Brain microvascular endothelial cell (primary cell): ENCODE measurements at regions not wholly inside any gene's neighbourhood (a gene's known extent, or its start where the extent isn't known, plus 50 kb on each side); places are given as distances from the start of the nearest gene placed in this dataset.

Source experiments
- DNase-seq: peaks from one replicate; pipeline ENCODE4 v3.0.0-alpha.2; 2020
- H3K27ac ChIP-seq: fragments of 250-450 bp; sonication (Bioruptor Pico); 2 replicates; pipeline ENCODE4 v1.5.1; 2020; ENCODE audit warnings: mild to moderate bottlenecking, moderate library complexity
- H3K27me3 ChIP-seq: fragments of 250-450 bp; sonication (Bioruptor Pico); replicated peaks from 2 replicates; pipeline ENCODE4 v1.5.1; 2020; ENCODE audit warnings: mild to moderate bottlenecking
- H3K36me3 ChIP-seq: fragments of 250-450 bp; sonication (Bioruptor Pico); replicated peaks from 2 replicates; pipeline ENCODE4 v1.5.1; 2020; ENCODE audit warnings: mild to moderate bottlenecking
- H3K4me3 ChIP-seq: 2 replicates; pipeline ENCODE4 v1.5.1; 2011; ENCODE audit warnings: low read depth, mild to moderate bottlenecking, control low read depth, low read length, moderate library complexity
- CTCF ChIP-seq: IDR thresholded peaks from 2 replicates; pipeline ENCODE4 v1.5.1; 2011; ENCODE audit warnings: low read depth, mild to moderate bottlenecking, moderate library complexity, low read length, control low read depth, inconsistent platforms; ENCODE audit errors: missing control alignments
- in situ Hi-C: cut with HindIII; loops from 2 replicates; pipeline ENCODE4 v1.10.0; 2017; ENCODE audit warnings: low sequenced_read_pairs, low pct_ligation_motif_present

GRCh38 chr13:94827566-94827965, 115.2 kb upstream of the SOX21 start:
- Histone ChIP-seq H3K36me3 (no peaks in the 10 kb centered on the region), H3K27me3 (no peaks in the 10 kb centered on the region), H3K27ac (no peak overlapping the region), H3K4me3 (no peak overlapping the region)
- in situ Hi-C loops: no loop called here
- no peak for TF ChIP-seq CTCF
- DNase-seq: no peak

GRCh38 chr13:94825507-94825906, 113.2 kb upstream of the SOX21 start:
- Histone ChIP-seq H3K36me3 (no peaks in the 10 kb centered on the region), H3K4me3 (no peak overlapping the region), H3K27ac (no peak overlapping the region), H3K27me3 (no peaks in the 10 kb centered on the region)
- in situ Hi-C loops: no loop called here
- no peak for TF ChIP-seq CTCF
- DNase-seq: no peak

GRCh38 chr13:94824601-94825000, 112.3 kb upstream of the SOX21 start:
- no peak overlapping the region for H3K4me3 ChIP-seq
- no peak overlapping the region for H3K27ac ChIP-seq
- in situ Hi-C loops: no loop called here
- no peaks in the 10 kb centered on the region for H3K36me3 ChIP-seq
- TF ChIP-seq CTCF: no peak
- no peaks in the 10 kb centered on the region for H3K27me3 ChIP-seq
- DNase-seq: no peak

GRCh38 chr13:94822356-94822755, 110.0 kb upstream of the SOX21 start:
- Histone ChIP-seq H3K4me3 (no peak overlapping the region), H3K27ac (no peak overlapping the region), H3K27me3 (no peaks in the 10 kb centered on the region), H3K36me3 (no peaks in the 10 kb centered on the region)
- in situ Hi-C loops: no loop called here
- TF ChIP-seq CTCF: no peak
- DNase-seq: no peak

- no peaks in the 10 kb centered on the region for H3K27me3 ChIP-seq
- no peak overlapping the region for H3K27ac ChIP-seq
- DNase-seq: no peak
- H3K4me3 ChIP-seq: no peak overlapping the region
- TF ChIP-seq CTCF: no peak
- no peaks in the 10 kb centered on the region for H3K36me3 ChIP-seq
- in situ Hi-C loops: no loop called here
These were observed 103.9 kb upstream of the SOX21 start for GRCh38 chr13:94816256-94816655.

- Histone ChIP-seq H3K27ac (no peak overlapping the region), H3K4me3 (no peak overlapping the region), H3K36me3 (no peaks in the 10 kb centered on the region), H3K27me3 (no peaks in the 10 kb centered on the region)
- in situ Hi-C loops: no loop called here
- DNase-seq: no peak
- TF ChIP-seq CTCF: no peak
These were observed 101.7 kb upstream of the SOX21 start for GRCh38 chr13:94813920-94814475.
